WTC11 (cell line): ENCODE measurements at regions not wholly inside any gene's neighbourhood (a gene's known extent, or its start where the extent isn't known, plus 50 kb on each side); places are given as distances from the start of the nearest gene placed in this dataset.

Experiments used
- ATAC-seq: fragments of 200-7000 bp; cut with Tn5 transposase; 2 replicates; pipeline ENCODE4 v1.10.0; 2021; ENCODE audit warnings: mild to moderate bottlenecking, moderate library complexity
- CTCF ChIA-PET: fragments of 300-600 bp; sonication (Branson Sonifier 250); formaldehyde crosslinking; loops from one replicate; lab custom pipeline; 2021; ENCODE audit warnings: antibody characterized with exemption; lab: Charles Lee
- POLR2A ChIA-PET: fragments of 350-600 bp; sonication (Branson Sonifier 250); formaldehyde crosslinking; loops from one replicate; lab custom pipeline; 2021; ENCODE audit warnings: antibody characterized with exemption; lab: Charles Lee
- DNase-seq: peaks from one replicate; pipeline ENCODE4 v3.0.0; 2021; ENCODE audit warnings: low spot score
- H3K27ac Mint-ChIP-seq: 2 replicates; pipeline ENCODE4 v1.8.0; 2021; ENCODE audit warnings: mixed read lengths
- H3K27me3 Mint-ChIP-seq: 2 replicates; pipeline ENCODE4 v1.8.0; 2021; ENCODE audit warnings: low read depth, mild to moderate bottlenecking, moderate library complexity, mixed read lengths
- H3K36me3 Mint-ChIP-seq: 2 replicates; pipeline ENCODE4 v1.8.0; 2021; ENCODE audit warnings: mixed read lengths
- H3K4me1 Mint-ChIP-seq: 2 replicates; pipeline ENCODE4 v1.8.0; 2022; ENCODE audit warnings: mixed read lengths
- H3K4me3 Mint-ChIP-seq: 2 replicates; pipeline ENCODE4 v1.8.0; 2021; ENCODE audit warnings: mild to moderate bottlenecking, moderate library complexity, mixed read lengths
- H3K9me3 Mint-ChIP-seq: 2 replicates; pipeline ENCODE4 v1.8.0; 2021; ENCODE audit warnings: mixed read lengths
- ATF1 ChIP-seq: sonication (generic); formaldehyde crosslinking; IDR thresholded peaks from 2 replicates; pipeline ENCODE4 v1.8.1; 2023; ENCODE audit warnings: mild to moderate bottlenecking, moderate library complexity, missing genetic modification reagents
- ELF4 ChIP-seq: sonication (generic); formaldehyde crosslinking; IDR thresholded peaks from 2 replicates; pipeline ENCODE4 v1.8.1; 2022; ENCODE audit warnings: low read depth, mild to moderate bottlenecking, moderate library complexity, missing genetic modification reagents
- EMX1 ChIP-seq: fragments of 250-450 bp; sonication (Bioruptor Pico); IDR thresholded peaks from 2 replicates; pipeline ENCODE4 v1.8.0; 2021; ENCODE audit warnings: mild to moderate bottlenecking
- ESRRA ChIP-seq: sonication (generic); formaldehyde crosslinking; IDR thresholded peaks from 2 replicates; pipeline ENCODE4 v1.8.1; 2022; ENCODE audit warnings: mild to moderate bottlenecking, missing genetic modification reagents, borderline replicate concordance
- FOXK1 ChIP-seq: sonication (generic); formaldehyde crosslinking; IDR thresholded peaks from 2 replicates; pipeline ENCODE4 v1.8.0; 2022; ENCODE audit warnings: mild to moderate bottlenecking, moderate library complexity, missing genetic modification reagents
- GTF2I ChIP-seq: fragments of 250-450 bp; sonication (Bioruptor Pico); conservative IDR thresholded peaks from 2 replicates; pipeline ENCODE4 v1.4.0; 2021; ENCODE audit warnings: mild to moderate bottlenecking
- ZNF121 ChIP-seq: sonication (generic); formaldehyde crosslinking; IDR thresholded peaks from 2 replicates; pipeline ENCODE4 v1.8.0; 2023; ENCODE audit warnings: missing genetic modification reagents
- TF ChIP-seq, protein P1 (sequence below): sonication (generic); formaldehyde crosslinking; IDR thresholded peaks from 2 replicates; pipeline ENCODE4 v1.8.1; 2022; ENCODE audit warnings: mild to moderate bottlenecking, moderate library complexity, missing genetic modification reagents
- TF ChIP-seq, protein P2 (sequence below): fragments of 250-450 bp; sonication (Bioruptor Pico); IDR thresholded peaks from 2 replicates; pipeline ENCODE4 v1.8.0; 2021; ENCODE audit warnings: mild to moderate bottlenecking
- TF ChIP-seq, protein P3 (sequence below): sonication (generic); formaldehyde crosslinking; IDR thresholded peaks from 2 replicates; pipeline ENCODE4 v1.8.1; 2022; ENCODE audit warnings: low read depth, missing genetic modification reagents, borderline replicate concordance
- TF ChIP-seq, protein P4 (sequence below): sonication (generic); formaldehyde crosslinking; IDR thresholded peaks from 2 replicates; pipeline ENCODE4 v1.8.1; 2023; ENCODE audit warnings: mild to moderate bottlenecking, missing genetic modification reagents, borderline replicate concordance
- TF ChIP-seq, protein P5 (sequence below): fragments of 250-450 bp; sonication (Bioruptor Pico); conservative IDR thresholded peaks from 2 replicates; pipeline ENCODE4 v1.9.0; 2021; ENCODE audit warnings: mild to moderate bottlenecking

DNA sequence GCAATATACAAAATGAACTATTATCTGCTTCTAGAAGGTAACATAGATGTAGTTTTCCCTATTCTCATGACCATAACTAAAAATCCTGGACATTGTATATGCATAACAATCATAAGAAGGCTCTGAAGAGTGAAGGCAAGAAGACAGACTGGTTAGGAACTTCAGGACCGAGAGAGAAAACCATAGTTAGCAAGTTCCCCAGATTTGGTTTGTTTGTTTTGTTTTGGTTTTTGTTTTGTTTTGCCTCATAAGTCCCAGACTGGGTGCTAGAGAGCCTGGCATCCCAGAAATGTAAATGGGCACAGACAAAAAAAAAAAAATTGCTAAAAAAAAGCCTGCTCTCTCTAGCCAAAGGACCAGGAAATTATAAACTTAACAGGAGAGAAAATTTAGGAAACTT is 192.2 kb upstream of the FBXO11 start:
- Mint-ChIP-seq H3K4me1 (no peaks in the 10 kb centered on the region), H3K27me3 (no peaks in the 10 kb centered on the region), H3K36me3 (no peaks in the 10 kb centered on the region), H3K9me3 (peaks cover 36% of the 10 kb centered on the region), H3K4me3 (no peak overlapping the region), H3K27ac (no peak overlapping the region)
- POLR2A ChIA-PET, result no interaction called here
- ATAC-seq (no peak), DNase-seq (no peak)
- TF ChIP-seq, protein P1, sequence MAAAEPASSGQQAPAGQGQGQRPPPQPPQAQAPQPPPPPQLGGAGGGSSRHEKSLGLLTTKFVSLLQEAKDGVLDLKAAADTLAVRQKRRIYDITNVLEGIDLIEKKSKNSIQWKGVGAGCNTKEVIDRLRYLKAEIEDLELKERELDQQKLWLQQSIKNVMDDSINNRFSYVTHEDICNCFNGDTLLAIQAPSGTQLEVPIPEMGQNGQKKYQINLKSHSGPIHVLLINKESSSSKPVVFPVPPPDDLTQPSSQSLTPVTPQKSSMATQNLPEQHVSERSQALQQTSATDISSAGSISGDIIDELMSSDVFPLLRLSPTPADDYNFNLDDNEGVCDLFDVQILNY, result no peak
- TF ChIP-seq EMX1 (no peak), ESRRA (CRISPR knock-in tag) (no peak), FOXK1 (CRISPR knock-in tag) (no peak), GTF2I (CRISPR knock-in tag) (no peak), ZNF121 (CRISPR knock-in tag) (no peak), ELF4 (CRISPR knock-in tag) (no peak)
- TF ChIP-seq, protein P2, sequence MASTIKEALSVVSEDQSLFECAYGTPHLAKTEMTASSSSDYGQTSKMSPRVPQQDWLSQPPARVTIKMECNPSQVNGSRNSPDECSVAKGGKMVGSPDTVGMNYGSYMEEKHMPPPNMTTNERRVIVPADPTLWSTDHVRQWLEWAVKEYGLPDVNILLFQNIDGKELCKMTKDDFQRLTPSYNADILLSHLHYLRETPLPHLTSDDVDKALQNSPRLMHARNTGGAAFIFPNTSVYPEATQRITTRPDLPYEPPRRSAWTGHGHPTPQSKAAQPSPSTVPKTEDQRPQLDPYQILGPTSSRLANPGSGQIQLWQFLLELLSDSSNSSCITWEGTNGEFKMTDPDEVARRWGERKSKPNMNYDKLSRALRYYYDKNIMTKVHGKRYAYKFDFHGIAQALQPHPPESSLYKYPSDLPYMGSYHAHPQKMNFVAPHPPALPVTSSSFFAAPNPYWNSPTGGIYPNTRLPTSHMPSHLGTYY (CRISPR knock-in tag), result no peak
- TF ChIP-seq, protein P3, sequence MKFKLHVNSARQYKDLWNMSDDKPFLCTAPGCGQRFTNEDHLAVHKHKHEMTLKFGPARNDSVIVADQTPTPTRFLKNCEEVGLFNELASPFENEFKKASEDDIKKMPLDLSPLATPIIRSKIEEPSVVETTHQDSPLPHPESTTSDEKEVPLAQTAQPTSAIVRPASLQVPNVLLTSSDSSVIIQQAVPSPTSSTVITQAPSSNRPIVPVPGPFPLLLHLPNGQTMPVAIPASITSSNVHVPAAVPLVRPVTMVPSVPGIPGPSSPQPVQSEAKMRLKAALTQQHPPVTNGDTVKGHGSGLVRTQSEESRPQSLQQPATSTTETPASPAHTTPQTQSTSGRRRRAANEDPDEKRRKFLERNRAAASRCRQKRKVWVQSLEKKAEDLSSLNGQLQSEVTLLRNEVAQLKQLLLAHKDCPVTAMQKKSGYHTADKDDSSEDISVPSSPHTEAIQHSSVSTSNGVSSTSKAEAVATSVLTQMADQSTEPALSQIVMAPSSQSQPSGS, result no peak
- TF ChIP-seq, protein P4, sequence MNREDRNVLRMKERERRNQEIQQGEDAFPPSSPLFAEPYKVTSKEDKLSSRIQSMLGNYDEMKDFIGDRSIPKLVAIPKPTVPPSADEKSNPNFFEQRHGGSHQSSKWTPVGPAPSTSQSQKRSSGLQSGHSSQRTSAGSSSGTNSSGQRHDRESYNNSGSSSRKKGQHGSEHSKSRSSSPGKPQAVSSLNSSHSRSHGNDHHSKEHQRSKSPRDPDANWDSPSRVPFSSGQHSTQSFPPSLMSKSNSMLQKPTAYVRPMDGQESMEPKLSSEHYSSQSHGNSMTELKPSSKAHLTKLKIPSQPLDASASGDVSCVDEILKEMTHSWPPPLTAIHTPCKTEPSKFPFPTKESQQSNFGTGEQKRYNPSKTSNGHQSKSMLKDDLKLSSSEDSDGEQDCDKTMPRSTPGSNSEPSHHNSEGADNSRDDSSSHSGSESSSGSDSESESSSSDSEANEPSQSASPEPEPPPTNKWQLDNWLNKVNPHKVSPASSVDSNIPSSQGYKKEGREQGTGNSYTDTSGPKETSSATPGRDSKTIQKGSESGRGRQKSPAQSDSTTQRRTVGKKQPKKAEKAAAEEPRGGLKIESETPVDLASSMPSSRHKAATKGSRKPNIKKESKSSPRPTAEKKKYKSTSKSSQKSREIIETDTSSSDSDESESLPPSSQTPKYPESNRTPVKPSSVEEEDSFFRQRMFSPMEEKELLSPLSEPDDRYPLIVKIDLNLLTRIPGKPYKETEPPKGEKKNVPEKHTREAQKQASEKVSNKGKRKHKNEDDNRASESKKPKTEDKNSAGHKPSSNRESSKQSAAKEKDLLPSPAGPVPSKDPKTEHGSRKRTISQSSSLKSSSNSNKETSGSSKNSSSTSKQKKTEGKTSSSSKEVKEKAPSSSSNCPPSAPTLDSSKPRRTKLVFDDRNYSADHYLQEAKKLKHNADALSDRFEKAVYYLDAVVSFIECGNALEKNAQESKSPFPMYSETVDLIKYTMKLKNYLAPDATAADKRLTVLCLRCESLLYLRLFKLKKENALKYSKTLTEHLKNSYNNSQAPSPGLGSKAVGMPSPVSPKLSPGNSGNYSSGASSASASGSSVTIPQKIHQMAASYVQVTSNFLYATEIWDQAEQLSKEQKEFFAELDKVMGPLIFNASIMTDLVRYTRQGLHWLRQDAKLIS (CRISPR knock-in tag), result no peak
- TF ChIP-seq, protein P5, sequence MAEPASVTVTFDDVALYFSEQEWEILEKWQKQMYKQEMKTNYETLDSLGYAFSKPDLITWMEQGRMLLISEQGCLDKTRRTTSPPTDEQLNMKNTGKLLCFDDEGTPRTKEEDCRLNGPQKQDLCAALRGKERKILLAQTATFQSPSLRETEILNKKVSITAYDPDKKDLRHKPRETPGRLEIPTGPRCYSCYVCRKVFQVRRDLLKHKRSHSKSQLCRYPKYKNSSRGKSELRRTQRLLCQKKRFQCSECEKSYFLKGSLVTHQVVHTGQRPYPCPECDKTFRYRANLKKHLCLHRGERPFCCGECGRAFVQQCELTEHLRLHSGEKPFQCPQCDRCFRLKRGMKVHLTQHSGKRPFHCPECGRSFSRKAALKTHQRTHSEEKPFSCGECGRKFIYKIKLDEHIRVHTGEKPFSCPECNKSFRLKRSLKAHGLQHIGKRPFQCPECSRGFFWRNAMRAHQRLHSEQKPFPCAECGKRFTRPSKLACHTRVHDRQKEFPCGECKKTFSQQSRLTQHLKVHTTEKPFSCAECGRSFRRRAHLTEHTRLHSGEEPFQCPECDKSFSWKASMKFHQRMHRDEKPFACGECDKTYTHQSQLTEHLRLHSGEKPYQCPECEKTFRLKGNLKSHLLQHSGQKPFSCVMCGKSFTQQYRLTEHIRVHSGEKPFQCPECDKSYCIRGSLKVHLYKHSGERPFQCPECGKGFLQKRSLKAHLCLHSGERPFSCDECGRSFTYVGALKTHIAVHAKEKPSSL (CRISPR knock-in tag), result no peak
- CTCF ChIA-PET, result no interaction called here

DNA sequence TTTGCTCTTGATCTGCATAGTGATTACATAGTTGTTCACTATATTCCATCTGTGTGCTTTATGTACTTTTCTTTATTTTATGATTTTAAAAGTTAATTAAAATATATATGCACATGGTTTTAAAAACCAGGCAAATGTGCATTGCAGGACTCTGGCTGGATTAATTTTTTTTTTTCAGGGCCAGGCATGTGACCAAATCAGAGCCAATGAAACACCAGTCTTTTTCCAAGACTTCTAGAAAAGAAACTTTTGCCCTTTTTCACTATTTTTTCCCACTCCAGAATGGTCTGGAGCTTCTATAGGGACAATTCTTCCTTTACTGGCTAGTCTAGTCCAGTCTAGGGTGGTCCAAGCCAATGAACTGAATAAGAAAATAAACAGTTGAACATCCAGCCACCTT is 198.1 kb upstream of the FBXO11 start:
- no peak overlapping the region for H3K4me3 Mint-ChIP-seq
- POLR2A ChIA-PET, result no interaction called here

More for the DNA sequence above, 198.1 kb upstream of the FBXO11 start:
- peaks cover 13% of the 10 kb centered on the region for H3K9me3 Mint-ChIP-seq
- H3K36me3 Mint-ChIP-seq, result no peaks in the 10 kb centered on the region
- TF ChIP-seq, protein P4 (CRISPR knock-in tag), result no peak
- TF ChIP-seq ATF1, result no peak
- H3K4me1 Mint-ChIP-seq, result peaks cover 20% of the 10 kb centered on the region
- no peaks in the 10 kb centered on the region for H3K27me3 Mint-ChIP-seq
- no peak overlapping the region for H3K27ac Mint-ChIP-seq
- CTCF ChIA-PET, result interaction anchor here (0.6 to 3.3 kb wide), 4 partner anchors 57 to 296 kb away, joined by 3 to 24 read pairs (median 4); partner anchors contain the start of gene FBXO11
- no peak for DNase-seq
- no peak for ATAC-seq
